ENCODE measurements at regions not wholly inside any gene's neighbourhood (a gene's known extent, or its start where the extent isn't known, plus 50 kb on each side); places are given as distances from the start of the nearest gene placed in this dataset.

DNA sequence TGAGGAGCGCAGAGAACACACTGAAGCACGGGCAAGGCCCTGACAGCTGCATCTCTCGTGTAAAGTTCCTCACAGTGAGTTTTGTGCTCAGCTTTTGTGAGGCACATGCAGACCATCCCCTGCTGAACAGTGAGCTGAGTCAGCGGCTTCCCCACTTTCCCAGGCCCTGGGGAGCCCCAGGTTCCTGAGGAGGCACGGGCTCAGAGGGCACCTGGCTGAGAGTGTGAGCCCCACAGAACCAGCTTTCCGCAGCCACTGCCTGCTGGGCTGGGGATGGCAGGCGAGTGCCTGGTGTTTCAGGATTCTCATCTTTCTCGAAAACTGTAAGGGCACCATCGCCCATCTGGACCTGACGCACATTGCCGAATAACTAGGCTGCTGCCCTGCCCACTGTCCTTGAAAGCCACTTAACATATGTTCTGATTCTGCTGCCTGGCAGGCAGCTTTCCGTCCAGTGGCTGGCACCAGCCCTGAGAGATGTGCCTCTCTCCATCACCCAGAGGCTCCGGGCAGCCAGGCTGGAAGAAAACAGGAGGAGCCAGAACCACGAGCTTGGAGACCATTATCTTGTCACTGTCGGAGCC lies 266.7 kb upstream of the FOXF1 start:
- H3K36me3 Mint-ChIP-seq: no peaks in the 10 kb centered on the region
- H3K4me3 Mint-ChIP-seq: no peak overlapping the region
- TF ChIP-seq, protein P1, sequence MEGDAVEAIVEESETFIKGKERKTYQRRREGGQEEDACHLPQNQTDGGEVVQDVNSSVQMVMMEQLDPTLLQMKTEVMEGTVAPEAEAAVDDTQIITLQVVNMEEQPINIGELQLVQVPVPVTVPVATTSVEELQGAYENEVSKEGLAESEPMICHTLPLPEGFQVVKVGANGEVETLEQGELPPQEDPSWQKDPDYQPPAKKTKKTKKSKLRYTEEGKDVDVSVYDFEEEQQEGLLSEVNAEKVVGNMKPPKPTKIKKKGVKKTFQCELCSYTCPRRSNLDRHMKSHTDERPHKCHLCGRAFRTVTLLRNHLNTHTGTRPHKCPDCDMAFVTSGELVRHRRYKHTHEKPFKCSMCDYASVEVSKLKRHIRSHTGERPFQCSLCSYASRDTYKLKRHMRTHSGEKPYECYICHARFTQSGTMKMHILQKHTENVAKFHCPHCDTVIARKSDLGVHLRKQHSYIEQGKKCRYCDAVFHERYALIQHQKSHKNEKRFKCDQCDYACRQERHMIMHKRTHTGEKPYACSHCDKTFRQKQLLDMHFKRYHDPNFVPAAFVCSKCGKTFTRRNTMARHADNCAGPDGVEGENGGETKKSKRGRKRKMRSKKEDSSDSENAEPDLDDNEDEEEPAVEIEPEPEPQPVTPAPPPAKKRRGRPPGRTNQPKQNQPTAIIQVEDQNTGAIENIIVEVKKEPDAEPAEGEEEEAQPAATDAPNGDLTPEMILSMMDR (IDR thresholded peaks at IDR 0.05; ENCODE audit: unreplicated experiment): no peak
- no peak overlapping the region for H3K27ac Mint-ChIP-seq
- no peak for DNase-seq (ENCODE audit: low spot score in 2 of 2, unreplicated experiment in 2 of 2)
- no peaks in the 10 kb centered on the region for H3K9me3 Mint-ChIP-seq
- peaks cover 4% of the 10 kb centered on the region for H3K4me1 Mint-ChIP-seq
- peaks cover 83% of the 10 kb centered on the region for H3K27me3 Mint-ChIP-seq (ENCODE audit: low read depth)

DNA sequence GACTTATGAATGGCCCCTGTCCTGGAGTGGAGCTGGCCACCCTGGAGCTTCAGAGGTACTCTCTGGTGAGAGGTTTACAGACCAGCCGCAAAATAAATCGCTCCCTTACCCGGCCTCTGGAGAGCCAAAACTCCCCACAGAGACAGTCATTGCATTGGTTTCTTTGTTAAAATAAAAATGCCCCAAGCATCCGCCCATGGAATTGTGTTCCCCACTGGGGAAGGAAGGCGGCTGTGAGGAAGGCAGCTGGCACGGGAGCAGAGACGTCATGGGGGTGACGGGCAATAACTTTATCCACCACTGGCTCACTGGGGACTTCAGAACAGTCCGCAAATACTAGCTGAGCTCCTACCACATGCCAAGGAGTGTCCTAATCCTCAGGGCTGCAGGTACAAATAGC lies 266.2 kb upstream of the FOXF1 start:
- H3K4me3 Mint-ChIP-seq: no peak overlapping the region
- TF ChIP-seq, protein P1 (IDR thresholded peaks at IDR 0.05; ENCODE audit: unreplicated experiment): no peak
- H3K36me3 Mint-ChIP-seq: no peaks in the 10 kb centered on the region
- peaks cover 86% of the 10 kb centered on the region for H3K27me3 Mint-ChIP-seq (ENCODE audit: low read depth)
- peaks cover 4% of the 10 kb centered on the region for H3K4me1 Mint-ChIP-seq
- H3K9me3 Mint-ChIP-seq: no peaks in the 10 kb centered on the region
- no peak overlapping the region for H3K27ac Mint-ChIP-seq
- DNase-seq (ENCODE audit: low spot score in 2 of 2, unreplicated experiment in 2 of 2): no peak

DNA sequence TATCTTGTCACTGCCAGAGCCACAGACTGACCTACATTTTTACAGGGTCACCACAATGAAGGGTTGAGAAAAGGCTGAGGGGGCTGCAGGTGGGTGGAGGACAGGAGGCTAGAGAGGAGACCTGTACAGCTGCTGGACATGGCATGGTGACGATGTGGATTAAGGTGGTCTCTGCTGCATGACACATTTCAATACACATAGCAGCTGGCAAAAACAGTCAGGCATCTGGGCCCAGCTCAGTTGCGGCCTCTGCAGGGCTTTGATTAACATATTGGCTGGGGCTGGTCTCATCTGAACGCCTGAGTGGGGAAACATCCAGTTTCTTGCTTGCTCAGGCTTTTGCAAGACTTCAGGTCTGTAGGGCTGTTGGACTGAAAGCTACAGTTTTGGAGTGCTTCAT lies 265.4 kb upstream of the FOXF1 start:
- Mint-ChIP-seq H3K27ac (no peak overlapping the region), H3K27me3 (ENCODE audit: low read depth) (peaks cover 87% of the 10 kb centered on the region), H3K4me1 (peaks cover 4% of the 10 kb centered on the region)

DNA sequence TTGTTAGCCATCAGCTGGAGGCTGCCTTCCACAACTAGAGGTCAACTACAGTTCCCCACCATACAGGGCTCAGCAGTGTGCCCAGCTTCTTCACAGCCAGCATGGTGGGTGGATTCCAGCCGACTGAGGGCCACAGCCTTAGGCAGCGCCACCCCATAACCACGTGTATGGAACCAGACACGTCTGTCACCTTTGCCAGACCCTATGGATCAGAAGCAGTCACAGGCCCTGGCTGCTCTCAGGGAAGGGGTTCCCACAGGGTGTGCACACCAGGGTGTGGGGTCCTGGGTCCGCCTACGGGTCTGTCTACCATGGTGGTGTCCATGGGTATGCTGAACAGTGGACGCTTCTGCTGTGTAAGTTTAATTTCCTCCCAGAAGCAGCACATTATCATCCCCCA lies 265.0 kb upstream of the FOXF1 start:
- Mint-ChIP-seq H3K9me3 (no peaks in the 10 kb centered on the region), H3K27me3 (ENCODE audit: low read depth) (peaks cover 85% of the 10 kb centered on the region), H3K4me3 (no peak overlapping the region), H3K36me3 (no peaks in the 10 kb centered on the region), H3K27ac (no peak overlapping the region), H3K4me1 (peaks cover 4% of the 10 kb centered on the region)
- DNase-seq (ENCODE audit: low spot score in 2 of 2, unreplicated experiment in 2 of 2): no peak
- TF ChIP-seq, protein P1 (IDR thresholded peaks at IDR 0.05; ENCODE audit: unreplicated experiment): no peak

More for the DNA sequence above, 265.4 kb upstream of the FOXF1 start:
- no peaks in the 10 kb centered on the region for H3K9me3 Mint-ChIP-seq
- TF ChIP-seq, protein P1 (IDR thresholded peaks at IDR 0.05; ENCODE audit: unreplicated experiment): no peak
- DNase-seq (ENCODE audit: low spot score in 2 of 2, unreplicated experiment in 2 of 2): no peak
- no peak overlapping the region for H3K4me3 Mint-ChIP-seq
- H3K36me3 Mint-ChIP-seq: no peaks in the 10 kb centered on the region

DNA sequence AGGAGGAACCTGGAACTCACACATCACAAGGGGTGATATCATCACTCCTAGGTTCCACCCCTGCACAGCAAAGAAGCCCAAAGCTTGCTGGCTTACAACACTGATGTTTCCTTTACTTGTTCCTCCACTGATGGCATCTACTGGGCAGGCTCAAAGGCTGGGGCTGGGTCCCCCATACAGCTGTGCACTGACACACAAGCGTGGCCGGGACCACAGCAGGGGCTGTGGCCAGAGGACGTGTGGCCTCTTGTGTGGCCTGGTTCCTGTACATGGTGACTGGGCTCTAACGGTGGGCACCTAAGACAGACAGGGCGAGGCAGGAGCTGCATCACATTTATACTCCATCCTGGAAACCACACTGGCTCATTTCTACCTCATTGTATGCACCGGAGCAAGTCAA lies 264.4 kb upstream of the FOXF1 start:
- Mint-ChIP-seq H3K36me3 (no peaks in the 10 kb centered on the region), H3K27ac (no peak overlapping the region), H3K9me3 (no peaks in the 10 kb centered on the region), H3K4me3 (no peak overlapping the region), H3K27me3 (ENCODE audit: low read depth) (peaks cover 81% of the 10 kb centered on the region), H3K4me1 (no peaks in the 10 kb centered on the region)
- DNase-seq (ENCODE audit: low spot score in 2 of 2, unreplicated experiment in 2 of 2): no peak
- TF ChIP-seq, protein P1 (IDR thresholded peaks at IDR 0.05; ENCODE audit: unreplicated experiment): no peak

Measured in mesothelial cell of epicardium (in vitro differentiated cells).